HCT116 (cell line): ENCODE measurements at regions not wholly inside any gene's neighbourhood (a gene's known extent, or its start where the extent isn't known, plus 50 kb on each side); places are given as distances from the start of the nearest gene placed in this dataset.

Experiments
- ATAC-seq: fragments of 200-7000 bp; cut with Tn5 transposase; 2 replicates; pipeline ENCODE4 v1.9.1; 2020; ENCODE audit warnings: mild to moderate bottlenecking, moderate library complexity
- BruUV-seq: library from RNA; stranded (reverse); fragments of 400-500 nt; replicated peaks from 2 replicates; lab custom pipeline; 2021; lab: Mats Ljungman, UMichigan
- CTCF ChIA-PET: fragments of 300-600 bp; sonication (Branson Sonifier 250); formaldehyde crosslinking; loops from one replicate; lab custom pipeline; 2021; ENCODE audit warnings: antibody characterized with exemption; lab: Charles Lee
- POLR2A ChIA-PET: fragments of 300-600, 350-600 bp; sonication (Branson Sonifier 250); formaldehyde crosslinking; loops from one replicate; lab custom pipeline; 2021; ENCODE audit warnings: antibody characterized with exemption; lab: Charles Lee
- RAD21 ChIA-PET, 2 experiments: fragments of 300-600 bp; sonication (Branson Sonifier 250); formaldehyde crosslinking; loops; one replicate each; lab custom pipeline; 2023; ENCODE audit warnings: low total read pairs in 2 of 2; ENCODE audit not compliant: uncharacterized antibody in 2 of 2, unreplicated experiment in 2 of 2, low non-redundant PET in 1 of 2; lab: Charles Lee
- DNase-seq: peaks from one replicate; pipeline ENCODE4 v3.0.0-alpha.2; 2010; ENCODE audit warnings: low read depth, low spot score
- H2AFZ ChIP-seq: fragments of 200-600 bp; shearing (Covaris generic), sonication (generic); 2 replicates; pipeline ENCODE4 v1.6.1; 2017; ENCODE audit warnings: low read depth, mixed run types, mixed read lengths, antibody characterized with exemption, low read length; ENCODE audit not compliant: poor library complexity, severe bottlenecking
- H3K27ac ChIP-seq: 2 replicates; pipeline ENCODE4 v1.5.1; 2012; ENCODE audit warnings: low read depth, low read length
- H3K27me3 ChIP-seq: fragments of 200-600 bp; sonication (generic); 2 replicates; pipeline ENCODE4 v1.6.1; 2016; ENCODE audit warnings: mixed run types, low read length, mixed read lengths; ENCODE audit not compliant: insufficient read depth
- H3K36me3 ChIP-seq, 2 experiments: fragments of 200-500 bp in 1 of 2; fragments of 200-600 bp in 1 of 2; sonication (Bioruptor generic) in 1 of 2; sonication (generic) in 1 of 2; 2 replicates each; pipeline versions ENCODE4 v1.5.1 to v1.6.1; 2014 to 2016; ENCODE audit warnings: low read length in 2 of 2, inconsistent platforms in 1 of 2, mixed read lengths in 1 of 2, mixed run types in 1 of 2; ENCODE audit not compliant: insufficient read depth in 2 of 2, control insufficient read depth in 1 of 2
- H3K4me1 ChIP-seq, 2 experiments: fragments of 200-600 bp in 1 of 2; sonication (generic) in 1 of 2; 2 replicates each; pipeline versions ENCODE4 v1.5.1 to v1.6.1; 2012 to 2017; ENCODE audit warnings: low read length in 2 of 2, inconsistent platforms in 1 of 2, mild to moderate bottlenecking in 1 of 2, mixed read lengths in 1 of 2, mixed run types in 1 of 2, moderate library complexity in 1 of 2; ENCODE audit not compliant: insufficient read depth in 2 of 2, control insufficient read depth in 1 of 2
- H3K4me2 ChIP-seq: fragments of 200-600 bp; sonication (generic); 2 replicates; pipeline ENCODE4 v1.6.1; 2017; ENCODE audit warnings: mixed run types, low read length, mixed read lengths
- H3K4me3 ChIP-seq, 2 experiments: fragments of 200-600 bp in 1 of 2; sonication (generic) in 1 of 2; replicated peaks in 1 of 2; 2 replicates each; pipeline ENCODE4 v1.5.1; 2011 to 2016; ENCODE audit warnings: low read length in 2 of 2, control low read depth in 1 of 2, low read depth in 1 of 2, mild to moderate bottlenecking in 1 of 2, mixed read lengths in 1 of 2, mixed run types in 1 of 2
- H3K79me2 ChIP-seq: fragments of 200-600 bp; sonication (generic); 2 replicates; pipeline ENCODE4 v1.6.1; 2017; ENCODE audit warnings: mild to moderate bottlenecking, mixed run types, low read length, moderate library complexity, mixed read lengths; ENCODE audit not compliant: insufficient read depth
- H3K9ac ChIP-seq: fragments of 200-600 bp; sonication (generic); 2 replicates; pipeline ENCODE4 v1.6.1; 2016; ENCODE audit warnings: low read length, mixed read lengths
- H3K9me2 ChIP-seq: fragments of 200-600 bp; sonication (generic), shearing (Covaris generic); 2 replicates; pipeline ENCODE4 v1.6.1; 2017; ENCODE audit warnings: mixed run types, mild to moderate bottlenecking, moderate library complexity; ENCODE audit not compliant: insufficient read depth
- H3K9me3 ChIP-seq, 2 experiments: fragments of 200-500 bp in 1 of 2; fragments of 200-600 bp in 1 of 2; sonication (Bioruptor generic) in 1 of 2; sonication (generic) in 1 of 2; 2 replicates each; pipeline ENCODE4 v1.6.1; 2014 to 2017; ENCODE audit warnings: low read length in 2 of 2, mixed read lengths in 2 of 2, inconsistent platforms in 1 of 2, low read depth in 1 of 2, mild to moderate bottlenecking in 1 of 2, mixed run types in 1 of 2, moderate library complexity in 1 of 2; ENCODE audit not compliant: control insufficient read depth in 1 of 2, insufficient read depth in 1 of 2
- H4K20me1 ChIP-seq: fragments of 200-600 bp; sonication (generic), shearing (Covaris generic); 2 replicates; pipeline ENCODE4 v1.6.1; 2017; ENCODE audit warnings: mixed run types, mild to moderate bottlenecking, moderate library complexity; ENCODE audit not compliant: insufficient read depth
- CBX3 ChIP-seq: IDR thresholded peaks from 2 replicates; pipeline ENCODE4 v1.6.1; 2012; ENCODE audit warnings: low read depth
- EZH2 ChIP-seq: fragments of 200-600 bp; sonication (generic); IDR thresholded peaks from 2 replicates; pipeline ENCODE4 v1.6.1; 2017; ENCODE audit warnings: antibody characterized with exemption, mixed run types
- EZH2phosphoT487 ChIP-seq: fragments of 200-600 bp; IDR thresholded peaks from 2 replicates; pipeline ENCODE4 v1.6.1; 2018; ENCODE audit warnings: antibody characterized with exemption, borderline replicate concordance
- JUND ChIP-seq: IDR thresholded peaks from 2 replicates; pipeline ENCODE4 v1.6.1; 2012
- POLR2A ChIP-seq: IDR thresholded peaks from 2 replicates; pipeline ENCODE4 v1.7.0; 2011; ENCODE audit warnings: borderline replicate concordance; ENCODE audit not compliant: insufficient read depth, insufficient read length; ENCODE audit errors: extremely low read depth
- SIN3A ChIP-seq: IDR thresholded peaks from 2 replicates; pipeline ENCODE4 v1.6.1; 2012; ENCODE audit warnings: low read depth
- ZNF274 ChIP-seq: fragments of 200-500 bp; sonication (Bioruptor generic); IDR thresholded peaks from 2 replicates; pipeline ENCODE4 v1.6.1; 2014; ENCODE audit warnings: mild to moderate bottlenecking, low read depth, low read length, inconsistent platforms
- intact Hi-C: fragments of 100-400 bp; cut with micrococcal nuclease; formaldehyde crosslinking; loops from 2 replicates; pipeline ENCODE4 v1.10.0; 2022
- TF ChIP-seq, protein P1 (sequence below): IDR thresholded peaks from 2 replicates; pipeline ENCODE4 v1.6.1; 2012; ENCODE audit warnings: low read depth
- TF ChIP-seq, protein P2 (sequence below): IDR thresholded peaks from 2 replicates; pipeline ENCODE4 v1.6.1; 2011; ENCODE audit warnings: mild to moderate bottlenecking, low read length, moderate library complexity; ENCODE audit not compliant: insufficient replicate concordance; ENCODE audit errors: extremely low read depth
- TF ChIP-seq, protein P3 (sequence below): IDR thresholded peaks from 2 replicates; pipeline ENCODE4 v1.6.1; 2012
- TF ChIP-seq, protein P4 (sequence below): IDR thresholded peaks from 2 replicates; pipeline ENCODE4 v1.6.1; 2012

DNA sequence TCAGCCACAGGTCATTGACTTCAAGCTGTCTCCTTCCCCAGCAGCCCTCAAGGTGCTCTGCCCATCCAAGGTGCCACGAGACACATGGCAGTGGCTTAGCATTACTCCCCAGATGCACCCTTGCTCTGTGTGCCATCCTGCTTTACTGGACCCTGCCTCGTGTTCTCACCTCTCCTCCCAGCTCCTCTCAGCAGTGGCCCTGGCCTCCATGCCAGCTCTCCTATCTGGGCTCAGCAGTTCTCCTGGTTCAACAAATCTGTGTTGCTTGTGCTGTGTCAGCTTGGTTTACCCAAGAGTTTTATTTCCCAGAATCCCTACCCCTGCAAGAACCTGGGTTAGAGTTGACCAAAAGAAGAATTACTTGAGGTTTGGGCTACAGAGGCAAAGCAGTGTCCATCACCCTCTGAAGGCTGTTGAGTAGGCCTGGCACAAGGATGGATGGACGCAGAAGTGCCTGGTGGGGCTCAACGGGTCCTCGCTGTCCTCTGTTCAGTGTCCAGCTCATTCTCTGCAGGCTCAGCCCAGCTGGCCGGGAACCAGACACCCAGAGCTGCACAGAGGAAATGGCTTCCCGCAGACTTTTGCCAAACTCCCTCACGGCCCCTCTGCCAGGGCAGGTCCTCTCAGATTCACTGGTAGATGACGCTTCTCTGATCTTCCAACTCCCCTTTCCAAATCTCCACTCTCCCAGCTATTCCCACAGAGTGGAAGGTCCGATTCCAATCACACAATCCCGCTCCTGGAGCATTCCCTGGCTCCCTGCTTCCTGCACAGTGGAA is 82.6 kb downstream of the FOXA2 start:
- Histone ChIP-seq H3K79me2 (no peaks in the 10 kb centered on the region), H4K20me1 (no peaks in the 10 kb centered on the region), H3K4me2 (no peak overlapping the region), H3K9ac (no peak overlapping the region), H3K27ac (no peak overlapping the region), H3K4me1 (no peaks in the 10 kb centered on the region), H3K9me2 (no peaks in the 10 kb centered on the region), H3K27me3 (peaks cover 19% of the 10 kb centered on the region; the same call in 1 of the 2 replicates), H3K9me3 (no peaks in the 10 kb centered on the region), H3K36me3 (no peaks in the 10 kb centered on the region), H3K4me3 (no peak overlapping the region), H2AFZ (no peak overlapping the region)
- ATAC-seq (no peak), DNase-seq (no peak)
- ChIA-PET CTCF (no interaction called here), RAD21 (no interaction called here), POLR2A (no interaction called here)
- BruUV-seq, result no TSS peak
- TF ChIP-seq SIN3A (no peak), JUND (no peak), ZNF274 (no peak), POLR2A (no peak), EZH2 (no peak), EZH2phosphoT487 (no peak), CBX3 (no peak)
- TF ChIP-seq, protein P1, sequence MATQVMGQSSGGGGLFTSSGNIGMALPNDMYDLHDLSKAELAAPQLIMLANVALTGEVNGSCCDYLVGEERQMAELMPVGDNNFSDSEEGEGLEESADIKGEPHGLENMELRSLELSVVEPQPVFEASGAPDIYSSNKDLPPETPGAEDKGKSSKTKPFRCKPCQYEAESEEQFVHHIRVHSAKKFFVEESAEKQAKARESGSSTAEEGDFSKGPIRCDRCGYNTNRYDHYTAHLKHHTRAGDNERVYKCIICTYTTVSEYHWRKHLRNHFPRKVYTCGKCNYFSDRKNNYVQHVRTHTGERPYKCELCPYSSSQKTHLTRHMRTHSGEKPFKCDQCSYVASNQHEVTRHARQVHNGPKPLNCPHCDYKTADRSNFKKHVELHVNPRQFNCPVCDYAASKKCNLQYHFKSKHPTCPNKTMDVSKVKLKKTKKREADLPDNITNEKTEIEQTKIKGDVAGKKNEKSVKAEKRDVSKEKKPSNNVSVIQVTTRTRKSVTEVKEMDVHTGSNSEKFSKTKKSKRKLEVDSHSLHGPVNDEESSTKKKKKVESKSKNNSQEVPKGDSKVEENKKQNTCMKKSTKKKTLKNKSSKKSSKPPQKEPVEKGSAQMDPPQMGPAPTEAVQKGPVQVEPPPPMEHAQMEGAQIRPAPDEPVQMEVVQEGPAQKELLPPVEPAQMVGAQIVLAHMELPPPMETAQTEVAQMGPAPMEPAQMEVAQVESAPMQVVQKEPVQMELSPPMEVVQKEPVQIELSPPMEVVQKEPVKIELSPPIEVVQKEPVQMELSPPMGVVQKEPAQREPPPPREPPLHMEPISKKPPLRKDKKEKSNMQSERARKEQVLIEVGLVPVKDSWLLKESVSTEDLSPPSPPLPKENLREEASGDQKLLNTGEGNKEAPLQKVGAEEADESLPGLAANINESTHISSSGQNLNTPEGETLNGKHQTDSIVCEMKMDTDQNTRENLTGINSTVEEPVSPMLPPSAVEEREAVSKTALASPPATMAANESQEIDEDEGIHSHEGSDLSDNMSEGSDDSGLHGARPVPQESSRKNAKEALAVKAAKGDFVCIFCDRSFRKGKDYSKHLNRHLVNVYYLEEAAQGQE, result no peak
- TF ChIP-seq, protein P2, sequence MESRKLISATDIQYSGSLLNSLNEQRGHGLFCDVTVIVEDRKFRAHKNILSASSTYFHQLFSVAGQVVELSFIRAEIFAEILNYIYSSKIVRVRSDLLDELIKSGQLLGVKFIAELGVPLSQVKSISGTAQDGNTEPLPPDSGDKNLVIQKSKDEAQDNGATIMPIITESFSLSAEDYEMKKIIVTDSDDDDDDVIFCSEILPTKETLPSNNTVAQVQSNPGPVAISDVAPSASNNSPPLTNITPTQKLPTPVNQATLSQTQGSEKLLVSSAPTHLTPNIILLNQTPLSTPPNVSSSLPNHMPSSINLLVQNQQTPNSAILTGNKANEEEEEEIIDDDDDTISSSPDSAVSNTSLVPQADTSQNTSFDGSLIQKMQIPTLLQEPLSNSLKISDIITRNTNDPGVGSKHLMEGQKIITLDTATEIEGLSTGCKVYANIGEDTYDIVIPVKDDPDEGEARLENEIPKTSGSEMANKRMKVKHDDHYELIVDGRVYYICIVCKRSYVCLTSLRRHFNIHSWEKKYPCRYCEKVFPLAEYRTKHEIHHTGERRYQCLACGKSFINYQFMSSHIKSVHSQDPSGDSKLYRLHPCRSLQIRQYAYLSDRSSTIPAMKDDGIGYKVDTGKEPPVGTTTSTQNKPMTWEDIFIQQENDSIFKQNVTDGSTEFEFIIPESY, result no peak
- TF ChIP-seq, protein P3, sequence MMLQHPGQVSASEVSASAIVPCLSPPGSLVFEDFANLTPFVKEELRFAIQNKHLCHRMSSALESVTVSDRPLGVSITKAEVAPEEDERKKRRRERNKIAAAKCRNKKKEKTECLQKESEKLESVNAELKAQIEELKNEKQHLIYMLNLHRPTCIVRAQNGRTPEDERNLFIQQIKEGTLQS, result no peak
- TF ChIP-seq, protein P4, sequence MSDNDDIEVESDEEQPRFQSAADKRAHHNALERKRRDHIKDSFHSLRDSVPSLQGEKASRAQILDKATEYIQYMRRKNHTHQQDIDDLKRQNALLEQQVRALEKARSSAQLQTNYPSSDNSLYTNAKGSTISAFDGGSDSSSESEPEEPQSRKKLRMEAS, result no peak
- intact Hi-C loops, result no loop called here
